K562 (cell line): ENCODE measurements at regions not wholly inside any gene's neighbourhood (a gene's known extent, or its start where the extent isn't known, plus 50 kb on each side); places are given as distances from the start of the nearest gene placed in this dataset.

Experiments
- ATAC-seq: fragments of 200-7000 bp; cut with Tn5 transposase; 3 replicates; pipeline ENCODE4 v1.9.1; 2020; ENCODE audit warnings: moderate library complexity
- BruUV-seq: library from RNA; stranded (reverse); fragments of 400-500 nt; replicated peaks from 2 replicates; lab custom pipeline; 2021; lab: Mats Ljungman, UMichigan
- CTCF ChIA-PET: fragments of 300-600 bp; formaldehyde crosslinking; extraction: SDS; loops from one replicate; lab custom pipeline; 2021; ENCODE audit warnings: low intra/inter-chr PET ratio; lab: Yijun Ruan, JAX
- POLR2A ChIA-PET: fragments of 300-600, 350-650 bp; sonication (Branson Sonifier 250); formaldehyde crosslinking; extraction: SDS; loops from one replicate; lab custom pipeline; 2021; ENCODE audit warnings: antibody characterized with exemption, inconsistent platforms; lab: Yijun Ruan, JAX
- DNase-seq, 4 experiments: peaks; one replicate each; pipeline versions ENCODE4 v3.0.0 to v3.0.0-alpha.2; 2011 to 2018; ENCODE audit warnings: low spot score in 3 of 4, mixed read lengths in 3 of 4; ENCODE audit errors: extremely low read depth in 1 of 4
- FAIRE-seq: peaks from 2 replicates; lab custom pipeline; 2011; peaks lifted over from hg19 to GRCh38; lab: Jason Lieb, UNC
- H2AFZ ChIP-seq: 2 replicates; pipeline ENCODE4 v1.6.0; 2011; ENCODE audit warnings: low read depth, low read length, control low read depth, inconsistent platforms
- H3K27ac ChIP-seq: fragments of 200-600 bp; 3 replicates; pipeline ENCODE4 v1.8.0; 2011; ENCODE audit warnings: low read depth, mild to moderate bottlenecking, control low read depth, inconsistent platforms, low read length, moderate library complexity, mixed read lengths; ENCODE audit errors: extremely low read depth
- H3K27me3 ChIP-seq, 2 experiments: fragments of 300-600 bp in 1 of 2; 2 replicates in 1 of 2; 3 replicates in 1 of 2; pipeline versions ENCODE4 v1.6.0 to v1.8.0; 2011; ENCODE audit warnings: inconsistent platforms in 2 of 2, low read length in 2 of 2, mild to moderate bottlenecking in 1 of 2, mixed read lengths in 1 of 2, moderate library complexity in 1 of 2; ENCODE audit not compliant: control insufficient read depth in 2 of 2, insufficient read depth in 2 of 2
- H3K36me3 ChIP-seq: fragments of 300-600 bp; 3 replicates; pipeline ENCODE4 v1.8.0; 2011; ENCODE audit warnings: mild to moderate bottlenecking, low read length, inconsistent platforms; ENCODE audit not compliant: control insufficient read depth, insufficient read depth
- H3K4me1 ChIP-seq, 2 experiments: fragments of 200-600 bp in 1 of 2; replicated peaks in 1 of 2; 2 replicates in 1 of 2; 3 replicates in 1 of 2; pipeline versions ENCODE4 v1.5.1 to v1.8.0; 2011; ENCODE audit warnings: inconsistent platforms in 2 of 2, low read length in 2 of 2, mild to moderate bottlenecking in 1 of 2, mixed read lengths in 1 of 2, moderate library complexity in 1 of 2; ENCODE audit not compliant: control insufficient read depth in 2 of 2, insufficient read depth in 2 of 2
- H3K4me2 ChIP-seq: 2 replicates; pipeline ENCODE4 v1.6.1; 2011; ENCODE audit warnings: low read length, control low read depth, inconsistent platforms, mixed read lengths; ENCODE audit not compliant: insufficient read depth
- H3K4me3 ChIP-seq: fragments of 200-600 bp; sonication (generic), shearing (Covaris generic); 2 replicates; pipeline ENCODE4 v1.5.1; 2016; ENCODE audit warnings: control low read depth, inconsistent platforms
- H3K79me2 ChIP-seq: fragments of 200-600 bp; 3 replicates; pipeline ENCODE4 v1.8.0; 2011; ENCODE audit warnings: low read length, inconsistent platforms; ENCODE audit not compliant: control insufficient read depth, insufficient read depth
- H3K9ac ChIP-seq, 2 experiments: 2 replicates each; pipeline versions ENCODE4 v1.6.0 to v1.6.1; 2011; ENCODE audit warnings: low read depth in 2 of 2, low read length in 2 of 2, control low read depth in 1 of 2, inconsistent platforms in 1 of 2, mild to moderate bottlenecking in 1 of 2, mixed read lengths in 1 of 2; ENCODE audit not compliant: insufficient read depth in 1 of 2
- H3K9me1 ChIP-seq: one replicate; pipeline ENCODE4 v1.6.0; 2011; ENCODE audit warnings: inconsistent platforms, mild to moderate bottlenecking, low read length, moderate library complexity; ENCODE audit not compliant: control insufficient read depth, insufficient read depth
- H3K9me3 ChIP-seq: replicated peaks from 2 replicates; pipeline ENCODE4 v1.5.1; 2011; ENCODE audit warnings: low read depth, low read length, inconsistent platforms; ENCODE audit not compliant: control insufficient read depth, insufficient read depth
- H4K20me1 ChIP-seq: replicated peaks from 2 replicates; pipeline ENCODE4 v1.6.1; 2011; ENCODE audit warnings: low read length, inconsistent platforms, mixed read lengths; ENCODE audit not compliant: control insufficient read depth, insufficient read depth
- ATF6 ChIP-seq: sonication (generic); formaldehyde crosslinking; IDR thresholded peaks from 2 replicates; pipeline ENCODE4 v1.4.0; 2020; ENCODE audit warnings: mild to moderate bottlenecking, missing genetic modification reagents
- HDAC8 ChIP-seq: fragments of 450-650 bp; IDR thresholded peaks from 2 replicates; pipeline ENCODE4 v1.6.1; 2016; ENCODE audit warnings: mild to moderate bottlenecking, missing genetic modification characterization, moderate library complexity, missing compliant biosample characterization
- ZBTB33 ChIP-seq: sonication (generic); formaldehyde crosslinking; IDR thresholded peaks from 2 replicates; pipeline ENCODE4 v1.8.1; 2023; ENCODE audit warnings: mild to moderate bottlenecking, missing genetic modification reagents
- ZNF609 ChIP-seq: sonication (generic); formaldehyde crosslinking; IDR thresholded peaks from 2 replicates; pipeline ENCODE4 v1.8.1; 2023; ENCODE audit warnings: missing genetic modification reagents, mild to moderate bottlenecking, borderline replicate concordance
- ZNF717 ChIP-seq: fragments of 250-450 bp; sonication (Bioruptor Pico); IDR thresholded peaks from 2 replicates; pipeline ENCODE4 v1.5.0; 2021
- ZSCAN32 ChIP-seq: fragments of 450-650 bp; formaldehyde crosslinking; IDR thresholded peaks from 2 replicates; pipeline ENCODE4 v1.4.0; 2020; ENCODE audit warnings: mild to moderate bottlenecking, moderate library complexity
- WGBS: fragments of 100-300 bp; shearing (Covaris generic); methylation state at CpG from one replicate; pipeline ENCODE4 v1.1.6; 2016; ENCODE audit warnings: low coverage, mixed read lengths; ENCODE audit not compliant: insufficient coverage; ENCODE audit errors: missing lambda C conversion rate; 5-methylcytosine and 5-hydroxymethylcytosine counted together
- in situ Hi-C: fragments of 300-500 bp; cut with MboI; formaldehyde crosslinking; loops from 4 replicates; pipeline ENCODE4 v1.15.0; 2018; ENCODE audit warnings: inconsistent platforms, mixed read lengths
- intact Hi-C: fragments of 100-400 bp; cut with micrococcal nuclease; formaldehyde crosslinking; loops from 2 replicates; pipeline ENCODE4 v1.14.2; 2022

GRCh38 chr9:79257228-79257781, 314.5 kb upstream of the TLE4 start:
- no peak overlapping the region for H3K9ac ChIP-seq
- H3K27ac ChIP-seq = no peak overlapping the region
- in situ Hi-C loops (no loop called here), intact Hi-C loops (no loop called here)
- FAIRE-seq (no peak), ATAC-seq (no peak)
- no peaks in the 10 kb centered on the region for H3K79me2 ChIP-seq
- H2AFZ ChIP-seq = no peak overlapping the region
- WGBS = 0% methylated on average over 10 of the region's 19 CpGs
- H3K27me3 ChIP-seq = no peaks in the 10 kb centered on the region
- BruUV-seq = no TSS peak
- H3K9me3 ChIP-seq = no peaks in the 10 kb centered on the region
- no peaks in the 10 kb centered on the region for H4K20me1 ChIP-seq
- no peak for TF ChIP-seq ZNF717
- TF ChIP-seq, all 486 proteins: peak for 0
- CTCF ChIA-PET = no interaction called here
- Histone ChIP-seq H3K4me1 (no peaks in the 10 kb centered on the region), H3K36me3 (no peaks in the 10 kb centered on the region), H3K9me1 (no peaks in the 10 kb centered on the region), H3K4me2 (no peak overlapping the region), H3K4me3 (no peak overlapping the region)
- no peak for DNase-seq
- POLR2A ChIA-PET = no interaction called here

- Histone ChIP-seq H3K4me2 (no peak overlapping the region), H3K4me3 (no peak overlapping the region), H3K27me3 (no peaks in the 10 kb centered on the region), H3K4me1 (no peaks in the 10 kb centered on the region), H3K9me3 (no peaks in the 10 kb centered on the region), H3K9me1 (no peaks in the 10 kb centered on the region), H3K79me2 (no peaks in the 10 kb centered on the region), H3K36me3 (no peaks in the 10 kb centered on the region), H3K27ac (no peak overlapping the region), H4K20me1 (no peaks in the 10 kb centered on the region), H3K9ac (no peak overlapping the region), H2AFZ (no peak overlapping the region)
- CTCF ChIA-PET = no interaction called here
- no peak for FAIRE-seq
- POLR2A ChIA-PET = no interaction called here
- no peak for DNase-seq
- no peak for ATAC-seq
- BruUV-seq = no TSS peak
- 0% methylated on average over 12 of the region's 21 CpGs for WGBS
- in situ Hi-C loops (no loop called here), intact Hi-C loops (no loop called here)
- TF ChIP-seq ATF6 (no peak), ZBTB33 (CRISPR knock-in tag) (no peak), HDAC8 (tag) (no peak), ZSCAN32 (CRISPR knock-in tag) (no peak), ZNF609 (no peak)
Observed at GRCh38 chr9:79257790-79258351, 313.9 kb upstream of the TLE4 start.
